ENCODE measurements at regions not wholly inside any gene's neighbourhood (a gene's known extent, or its start where the extent isn't known, plus 50 kb on each side); places are given as distances from the start of the nearest gene placed in this dataset.

DNA sequence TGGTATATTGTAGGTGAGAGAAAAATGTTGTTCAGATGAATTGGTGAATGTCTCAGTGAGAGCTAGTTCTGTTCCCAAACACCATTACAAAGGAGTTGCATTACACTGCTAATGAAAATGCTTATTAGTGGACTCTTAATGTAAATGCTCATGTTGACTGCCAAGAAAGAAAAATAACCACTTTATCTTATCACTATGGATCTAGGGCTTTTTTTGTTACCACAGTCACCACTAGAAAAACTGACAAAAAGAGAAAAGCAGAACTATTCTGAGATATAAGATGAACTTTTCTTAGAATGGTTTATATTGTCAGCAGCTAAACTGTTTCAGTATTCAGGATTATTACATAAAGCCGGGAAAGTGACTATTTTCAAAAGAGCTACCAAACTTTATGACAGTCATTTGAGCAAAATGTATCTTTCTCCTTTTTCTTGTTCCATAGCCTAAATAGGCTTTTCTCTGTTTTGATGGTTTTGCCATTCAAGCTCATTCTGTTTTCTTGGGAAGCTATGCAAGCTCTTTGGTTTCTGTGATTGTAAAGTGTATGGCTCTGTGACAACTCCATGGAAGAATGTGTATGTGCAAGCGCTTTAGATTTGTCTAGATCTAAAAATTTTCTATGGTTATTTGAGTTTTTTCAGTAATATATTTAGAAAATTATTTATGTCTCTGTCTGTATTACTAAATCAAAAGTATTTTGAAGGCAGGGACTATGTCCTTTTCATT is 64.2 kb upstream of the DPH5 start:
- H3K4me2 ChIP-seq (ENCODE audit: low read depth, low read length, poor library complexity, severe bottlenecking) = peak overlapping the region; percentile 44
- H3K27me3 ChIP-seq (ENCODE audit: insufficient read depth, low read length, poor library complexity, severe bottlenecking) = no peaks in the 10 kb centered on the region
- no peak overlapping the region for H3K4me3 ChIP-seq (ENCODE audit: low read length, poor library complexity, severe bottlenecking)
- H4K20me1 ChIP-seq (ENCODE audit: insufficient read depth, low read length, poor library complexity, severe bottlenecking) = no peaks in the 10 kb centered on the region
- H2AFZ ChIP-seq (ENCODE audit: low read length) = peak overlapping the region; percentile 59; the same call in 1 of the 2 replicates
- H3K9me2 ChIP-seq (replicated peaks; ENCODE audit: low read depth, low read length) = no peaks in the 10 kb centered on the region
- no peaks in the 10 kb centered on the region for H3K36me3 ChIP-seq (ENCODE audit: insufficient read depth, low read length)
- peaks cover 3% of the 10 kb centered on the region; the same call in 1 of the 2 replicates for H3F3A ChIP-seq (ENCODE audit: low read depth)
- no peak overlapping the region for H3K9ac ChIP-seq (ENCODE audit: low read depth, low read length, poor library complexity, severe bottlenecking)
- TF ChIP-seq, protein P1, sequence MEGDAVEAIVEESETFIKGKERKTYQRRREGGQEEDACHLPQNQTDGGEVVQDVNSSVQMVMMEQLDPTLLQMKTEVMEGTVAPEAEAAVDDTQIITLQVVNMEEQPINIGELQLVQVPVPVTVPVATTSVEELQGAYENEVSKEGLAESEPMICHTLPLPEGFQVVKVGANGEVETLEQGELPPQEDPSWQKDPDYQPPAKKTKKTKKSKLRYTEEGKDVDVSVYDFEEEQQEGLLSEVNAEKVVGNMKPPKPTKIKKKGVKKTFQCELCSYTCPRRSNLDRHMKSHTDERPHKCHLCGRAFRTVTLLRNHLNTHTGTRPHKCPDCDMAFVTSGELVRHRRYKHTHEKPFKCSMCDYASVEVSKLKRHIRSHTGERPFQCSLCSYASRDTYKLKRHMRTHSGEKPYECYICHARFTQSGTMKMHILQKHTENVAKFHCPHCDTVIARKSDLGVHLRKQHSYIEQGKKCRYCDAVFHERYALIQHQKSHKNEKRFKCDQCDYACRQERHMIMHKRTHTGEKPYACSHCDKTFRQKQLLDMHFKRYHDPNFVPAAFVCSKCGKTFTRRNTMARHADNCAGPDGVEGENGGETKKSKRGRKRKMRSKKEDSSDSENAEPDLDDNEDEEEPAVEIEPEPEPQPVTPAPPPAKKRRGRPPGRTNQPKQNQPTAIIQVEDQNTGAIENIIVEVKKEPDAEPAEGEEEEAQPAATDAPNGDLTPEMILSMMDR (conservative IDR thresholded peaks at IDR 0.05; ENCODE audit: low read length) = no peak
- no peaks in the 10 kb centered on the region; the same call in 1 of the 2 replicates for H3K9me3 ChIP-seq (ENCODE audit: insufficient read depth, low read depth, low read length)
- H3K4me1 ChIP-seq (ENCODE audit: insufficient read depth, low read length, poor library complexity, severe bottlenecking) = peaks cover 17% of the 10 kb centered on the region
- no peaks in the 10 kb centered on the region for H3K79me2 ChIP-seq (ENCODE audit: insufficient read depth, low read length)

DNA sequence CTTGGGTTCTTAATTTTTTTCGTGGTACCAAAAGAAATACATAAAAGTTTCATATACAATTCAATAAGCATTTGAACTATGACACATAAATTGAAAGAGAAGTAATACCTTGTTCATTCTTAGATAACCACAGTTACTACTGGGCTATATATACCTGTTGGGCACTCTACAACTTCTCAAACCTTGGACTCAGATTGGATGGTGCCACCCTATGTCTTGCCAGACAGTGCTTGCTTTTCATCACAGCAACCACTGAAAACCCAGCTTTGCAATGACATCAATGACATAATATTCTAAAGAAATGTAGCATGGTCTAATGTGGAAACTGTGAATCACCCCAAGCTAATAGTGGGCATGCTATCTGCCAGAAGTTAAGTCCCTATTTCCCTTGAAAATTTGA is 62.8 kb upstream of the DPH5 start:
- Histone ChIP-seq H3K9ac (ENCODE audit: low read depth, low read length, poor library complexity, severe bottlenecking) (no peak overlapping the region), H3K79me2 (ENCODE audit: insufficient read depth, low read length) (no peaks in the 10 kb centered on the region), H3K4me1 (ENCODE audit: insufficient read depth, low read length, poor library complexity, severe bottlenecking) (peaks cover 27% of the 10 kb centered on the region), H3K9me2 (replicated peaks; ENCODE audit: low read depth, low read length) (no peaks in the 10 kb centered on the region), H3K4me3 (ENCODE audit: low read length, poor library complexity, severe bottlenecking) (no peak overlapping the region), H2AFZ (ENCODE audit: low read length) (no peak overlapping the region), H4K20me1 (ENCODE audit: insufficient read depth, low read length, poor library complexity, severe bottlenecking) (no peaks in the 10 kb centered on the region), H3K36me3 (ENCODE audit: insufficient read depth, low read length) (no peaks in the 10 kb centered on the region), H3K4me2 (ENCODE audit: low read depth, low read length, poor library complexity, severe bottlenecking) (no peak overlapping the region), H3F3A (ENCODE audit: low read depth) (peaks cover 3% of the 10 kb centered on the region; the same call in 1 of the 2 replicates), H3K27me3 (ENCODE audit: insufficient read depth, low read length, poor library complexity, severe bottlenecking) (no peaks in the 10 kb centered on the region), H3K9me3 (ENCODE audit: insufficient read depth, low read depth, low read length) (no peaks in the 10 kb centered on the region; the same call in 1 of the 2 replicates)
- TF ChIP-seq, protein P1 (conservative IDR thresholded peaks at IDR 0.05; ENCODE audit: low read length) = no peak
- no peak for TF ChIP-seq EZH2phosphoT487 (IDR thresholded peaks at IDR 0.05; ENCODE audit: borderline replicate concordance)

DNA sequence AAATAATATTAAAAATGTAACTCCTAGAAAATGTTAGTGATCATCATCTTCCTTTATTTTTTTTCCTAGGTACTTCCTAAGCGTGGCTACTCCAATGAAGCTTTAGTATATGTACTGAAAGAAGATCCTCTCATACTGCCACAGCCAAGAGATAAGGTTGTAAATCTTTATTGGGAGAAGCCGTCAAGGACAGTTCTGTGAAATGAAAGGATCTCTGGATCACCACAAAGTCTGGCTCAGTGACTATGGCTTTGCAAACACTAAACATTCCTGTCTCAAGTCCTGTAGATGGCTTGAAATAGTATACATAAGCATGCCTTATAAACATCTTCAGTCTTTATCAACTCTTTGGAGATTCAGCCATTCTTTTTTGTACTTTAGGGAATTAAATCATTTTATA is 61.2 kb upstream of the DPH5 start:
- Histone ChIP-seq H3K4me2 (ENCODE audit: low read depth, low read length, poor library complexity, severe bottlenecking) (no peak overlapping the region), H3K4me1 (ENCODE audit: insufficient read depth, low read length, poor library complexity, severe bottlenecking) (peaks cover 43% of the 10 kb centered on the region), H2AFZ (ENCODE audit: low read length) (no peak overlapping the region), H3F3A (ENCODE audit: low read depth) (peaks cover 3% of the 10 kb centered on the region; the same call in 1 of the 2 replicates), H3K36me3 (ENCODE audit: insufficient read depth, low read length) (no peaks in the 10 kb centered on the region), H3K27me3 (ENCODE audit: insufficient read depth, low read length, poor library complexity, severe bottlenecking) (no peaks in the 10 kb centered on the region), H3K4me3 (ENCODE audit: low read length, poor library complexity, severe bottlenecking) (no peak overlapping the region), H4K20me1 (ENCODE audit: insufficient read depth, low read length, poor library complexity, severe bottlenecking) (no peaks in the 10 kb centered on the region), H3K9me2 (replicated peaks; ENCODE audit: low read depth, low read length) (no peaks in the 10 kb centered on the region), H3K9ac (ENCODE audit: low read depth, low read length, poor library complexity, severe bottlenecking) (no peak overlapping the region), H3K79me2 (ENCODE audit: insufficient read depth, low read length) (no peaks in the 10 kb centered on the region), H3K9me3 (ENCODE audit: insufficient read depth, low read depth, low read length) (no peaks in the 10 kb centered on the region)
- TF ChIP-seq, protein P1 (conservative IDR thresholded peaks at IDR 0.05; ENCODE audit: low read length) = no peak
- no peak for TF ChIP-seq EZH2phosphoT487 (IDR thresholded peaks at IDR 0.05; ENCODE audit: borderline replicate concordance)
